AG09319 (cell line): ENCODE measurements at regions not wholly inside any gene's neighbourhood (a gene's known extent, or its start where the extent isn't known, plus 50 kb on each side); places are given as distances from the start of the nearest gene placed in this dataset.

Experiments
- DNase-seq: peaks from one replicate; pipeline ENCODE4 v3.0.0-alpha.2; 2010; ENCODE audit warnings: low read depth; ENCODE audit errors: extremely low read depth
- CTCF ChIP-seq: IDR thresholded peaks from 2 replicates; pipeline ENCODE4 v1.5.1; 2011; ENCODE audit warnings: low read depth, mild to moderate bottlenecking, inconsistent platforms, low read length, moderate library complexity

- no peak for DNase-seq
- no peak for TF ChIP-seq CTCF
Observed at GRCh38 chr3:86814918-86815655, 175.9 kb downstream of the VGLL3 start.

GRCh38 chr3:86814321-86814720 is 176.6 kb downstream of the VGLL3 start:
- no peak for TF ChIP-seq CTCF
- no peak for DNase-seq

GRCh38 chr3:86801921-86802320 is 189.0 kb downstream of the VGLL3 start:
- no peak for DNase-seq
- TF ChIP-seq CTCF, result no peak

GRCh38 chr3:86801066-86801465 is 189.9 kb downstream of the VGLL3 start:
- no peak for TF ChIP-seq CTCF
- no peak for DNase-seq

- TF ChIP-seq CTCF, result no peak
Observed at GRCh38 chr3:86800116-86800515, 190.8 kb downstream of the VGLL3 start.

GRCh38 chr3:86797946-86798345 is 193.0 kb downstream of the VGLL3 start:
- TF ChIP-seq CTCF, result no peak
- DNase-seq, result no peak

More at GRCh38 chr3:86800116-86800515, 190.8 kb downstream of the VGLL3 start:
- DNase-seq, result no peak

- DNase-seq, result no peak
- no peak for TF ChIP-seq CTCF
Observed at GRCh38 chr3:86794361-86795065, 196.4 kb downstream of the VGLL3 start.
